ENCODE measurements at regions not wholly inside any gene's neighbourhood (a gene's known extent, or its start where the extent isn't known, plus 50 kb on each side); places are given as distances from the start of the nearest gene placed in this dataset.

GRCh38 chr9:93900971-93901861 is 53.9 kb downstream of the BARX1 start:
- H3K9me3 Mint-ChIP-seq: peaks cover 0 to 4% (median 0%) of the 10 kb centered on the region in 3 donors
- peaks cover 0 to 7% (median 4%) of the 10 kb centered on the region in 3 donors for H3K4me1 Mint-ChIP-seq
- H3K4me3 Mint-ChIP-seq: peak overlapping the region in 1 of 4 donors; percentile 75
- H3K27ac Mint-ChIP-seq: no peak overlapping the region
- peaks cover 9% of the 10 kb centered on the region for H3K27me3 Mint-ChIP-seq
- H3K36me3 Mint-ChIP-seq: no peaks in the 10 kb centered on the region

GRCh38 chr9:93900436-93900819 is 54.7 kb downstream of the BARX1 start:
- Mint-ChIP-seq H3K4me1 (peaks cover 0 to 6% (median 4%) of the 10 kb centered on the region in 3 donors), H3K36me3 (no peaks in the 10 kb centered on the region), H3K9me3 (peaks cover 0 to 4% (median 0%) of the 10 kb centered on the region in 3 donors), H3K27ac (no peak overlapping the region), H3K4me3 (peak overlapping the region in 1 of 4 donors; percentile 65), H3K27me3 (peaks cover 8% of the 10 kb centered on the region)

GRCh38 chr9:93899609-93900435 is 55.3 kb downstream of the BARX1 start:
- H3K36me3 Mint-ChIP-seq: no peaks in the 10 kb centered on the region
- H3K9me3 Mint-ChIP-seq: peaks cover 0 to 4% (median 0%) of the 10 kb centered on the region in 3 donors
- no peak overlapping the region for H3K27ac Mint-ChIP-seq
- H3K4me3 Mint-ChIP-seq: peak overlapping the region in 1 of 4 donors; percentile 65
- peaks cover 0 to 6% (median 4%) of the 10 kb centered on the region in 3 donors for H3K4me1 Mint-ChIP-seq
- peaks cover 8% of the 10 kb centered on the region for H3K27me3 Mint-ChIP-seq

- H3K9me3 Mint-ChIP-seq: peaks cover 0 to 4% (median 0%) of the 10 kb centered on the region in 3 donors
Measured at GRCh38 chr9:93898502-93899426, 56.4 kb downstream of the BARX1 start.

GRCh38 chr9:93898026-93898425 is 57.1 kb downstream of the BARX1 start:
- Mint-ChIP-seq H3K36me3 (no peaks in the 10 kb centered on the region), H3K9me3 (peaks cover 0 to 4% (median 4%) of the 10 kb centered on the region in 3 donors), H3K27ac (peak overlapping the region in 1 of 3 donors; percentile 27), H3K4me1 (peaks cover 0 to 6% (median 4%) of the 10 kb centered on the region in 3 donors), H3K27me3 (peaks cover 5% of the 10 kb centered on the region), H3K4me3 (no peak overlapping the region)

More at GRCh38 chr9:93898502-93899426, 56.4 kb downstream of the BARX1 start:
- no peaks in the 10 kb centered on the region for H3K36me3 Mint-ChIP-seq
- peaks cover 0 to 6% (median 4%) of the 10 kb centered on the region in 3 donors for H3K4me1 Mint-ChIP-seq
- no peak overlapping the region for H3K4me3 Mint-ChIP-seq
- H3K27ac Mint-ChIP-seq: no peak overlapping the region
- H3K27me3 Mint-ChIP-seq: peaks cover 5% of the 10 kb centered on the region

- H3K36me3 Mint-ChIP-seq: no peaks in the 10 kb centered on the region
- peaks cover 0 to 6% (median 4%) of the 10 kb centered on the region in 3 donors for H3K4me1 Mint-ChIP-seq
- H3K9me3 Mint-ChIP-seq: peaks cover 0 to 8% (median 7%) of the 10 kb centered on the region in 3 donors
- H3K27ac Mint-ChIP-seq: peak overlapping the region in 1 of 3 donors; percentile 27
- H3K4me3 Mint-ChIP-seq: no peak overlapping the region
- peaks cover 5% of the 10 kb centered on the region for H3K27me3 Mint-ChIP-seq
Measured at GRCh38 chr9:93897075-93897970, 57.8 kb downstream of the BARX1 start.

- Mint-ChIP-seq H3K4me3 (no peak overlapping the region), H3K9me3 (peaks cover 0 to 8% (median 7%) of the 10 kb centered on the region in 3 donors), H3K36me3 (no peaks in the 10 kb centered on the region), H3K27ac (no peak overlapping the region), H3K27me3 (peaks cover 5% of the 10 kb centered on the region), H3K4me1 (peaks cover 0 to 6% (median 6%) of the 10 kb centered on the region in 3 donors)
Measured at GRCh38 chr9:93896496-93897033, 58.6 kb downstream of the BARX1 start.

- H3K4me3 Mint-ChIP-seq: no peak overlapping the region
Measured at GRCh38 chr9:93896093-93896492, 59.1 kb downstream of the BARX1 start.

GRCh38 chr9:93895535-93895934 is 59.6 kb downstream of the BARX1 start:
- Mint-ChIP-seq H3K36me3 (no peaks in the 10 kb centered on the region), H3K4me1 (peaks cover 0 to 6% (median 6%) of the 10 kb centered on the region in 3 donors)

More at GRCh38 chr9:93896093-93896492, 59.1 kb downstream of the BARX1 start:
- Mint-ChIP-seq H3K9me3 (peaks cover 0 to 8% (median 8%) of the 10 kb centered on the region in 3 donors), H3K4me1 (peaks cover 0 to 6% (median 6%) of the 10 kb centered on the region in 3 donors), H3K27ac (no peak overlapping the region), H3K27me3 (peaks cover 5% of the 10 kb centered on the region), H3K36me3 (no peaks in the 10 kb centered on the region)

GRCh38 chr9:93894691-93895079 is 60.5 kb downstream of the BARX1 start:
- H3K27ac Mint-ChIP-seq: no peak overlapping the region
- no peaks in the 10 kb centered on the region for H3K36me3 Mint-ChIP-seq
- H3K27me3 Mint-ChIP-seq: peaks cover 5% of the 10 kb centered on the region
- peaks cover 0 to 8% (median 5%) of the 10 kb centered on the region in 3 donors for H3K9me3 Mint-ChIP-seq
- H3K4me3 Mint-ChIP-seq: no peak overlapping the region
- H3K4me1 Mint-ChIP-seq: peaks cover 0 to 6% (median 6%) of the 10 kb centered on the region in 3 donors

More at GRCh38 chr9:93895535-93895934, 59.6 kb downstream of the BARX1 start:
- Mint-ChIP-seq H3K27me3 (peaks cover 5% of the 10 kb centered on the region), H3K9me3 (peaks cover 0 to 9% (median 8%) of the 10 kb centered on the region in 3 donors), H3K27ac (no peak overlapping the region), H3K4me3 (no peak overlapping the region)

GRCh38 chr9:93893899-93894690 is 61.1 kb downstream of the BARX1 start:
- no peaks in the 10 kb centered on the region for H3K36me3 Mint-ChIP-seq
- no peak overlapping the region for H3K4me3 Mint-ChIP-seq
- H3K9me3 Mint-ChIP-seq: peaks cover 0 to 8% (median 8%) of the 10 kb centered on the region in 3 donors
- peaks cover 8% of the 10 kb centered on the region for H3K27me3 Mint-ChIP-seq
- H3K4me1 Mint-ChIP-seq: peaks cover 0 to 6% (median 6%) of the 10 kb centered on the region in 3 donors
- no peak overlapping the region for H3K27ac Mint-ChIP-seq

- Mint-ChIP-seq H3K27ac (no peak overlapping the region), H3K4me3 (no peak overlapping the region), H3K9me3 (peaks cover 0 to 8% (median 8%) of the 10 kb centered on the region in 3 donors), H3K36me3 (no peaks in the 10 kb centered on the region), H3K4me1 (peaks cover 0 to 5% (median 4%) of the 10 kb centered on the region in 3 donors), H3K27me3 (peaks cover 8% of the 10 kb centered on the region)
Measured at GRCh38 chr9:93893194-93893593, 62.0 kb downstream of the BARX1 start.
